Ectodermal cell (in vitro differentiated cells): ENCODE measurements at regions not wholly inside any gene's neighbourhood (a gene's known extent, or its start where the extent isn't known, plus 50 kb on each side); places are given as distances from the start of the nearest gene placed in this dataset.

Experiments
- H3K27ac ChIP-seq: 2 replicates; pipeline ENCODE4 v1.7.0; 2013; ENCODE audit warnings: mild to moderate bottlenecking, low read depth, low read length; ENCODE audit not compliant: insufficient read depth, poor library complexity, severe bottlenecking
- H3K27me3 ChIP-seq: 2 replicates; pipeline ENCODE4 v1.7.0; 2013; ENCODE audit warnings: mild to moderate bottlenecking, low read length; ENCODE audit not compliant: insufficient read depth, control insufficient read depth, poor library complexity, severe bottlenecking
- H3K36me3 ChIP-seq: one replicate; pipeline ENCODE4 v1.7.0; 2013; ENCODE audit warnings: low read length; ENCODE audit not compliant: control insufficient read depth, insufficient read depth
- H3K4me1 ChIP-seq: one replicate; pipeline ENCODE4 v1.7.0; 2013; ENCODE audit warnings: low read length; ENCODE audit not compliant: control insufficient read depth, insufficient read depth
- H3K4me3 ChIP-seq: 2 replicates; pipeline ENCODE4 v1.7.0; 2013; ENCODE audit warnings: low read depth, low read length, control low read depth; ENCODE audit not compliant: insufficient read depth
- H3K9me3 ChIP-seq: 2 replicates; pipeline ENCODE4 v1.7.0; 2013; ENCODE audit warnings: mild to moderate bottlenecking, low read length, moderate library complexity; ENCODE audit not compliant: control insufficient read depth
- WGBS, 2 experiments: methylation state at CpG; one replicate each; pipeline ENCODE4 v1.1.7; 2013; ENCODE audit warnings: missing lambda C conversion rate in 2 of 2; 5-methylcytosine and 5-hydroxymethylcytosine counted together

DNA sequence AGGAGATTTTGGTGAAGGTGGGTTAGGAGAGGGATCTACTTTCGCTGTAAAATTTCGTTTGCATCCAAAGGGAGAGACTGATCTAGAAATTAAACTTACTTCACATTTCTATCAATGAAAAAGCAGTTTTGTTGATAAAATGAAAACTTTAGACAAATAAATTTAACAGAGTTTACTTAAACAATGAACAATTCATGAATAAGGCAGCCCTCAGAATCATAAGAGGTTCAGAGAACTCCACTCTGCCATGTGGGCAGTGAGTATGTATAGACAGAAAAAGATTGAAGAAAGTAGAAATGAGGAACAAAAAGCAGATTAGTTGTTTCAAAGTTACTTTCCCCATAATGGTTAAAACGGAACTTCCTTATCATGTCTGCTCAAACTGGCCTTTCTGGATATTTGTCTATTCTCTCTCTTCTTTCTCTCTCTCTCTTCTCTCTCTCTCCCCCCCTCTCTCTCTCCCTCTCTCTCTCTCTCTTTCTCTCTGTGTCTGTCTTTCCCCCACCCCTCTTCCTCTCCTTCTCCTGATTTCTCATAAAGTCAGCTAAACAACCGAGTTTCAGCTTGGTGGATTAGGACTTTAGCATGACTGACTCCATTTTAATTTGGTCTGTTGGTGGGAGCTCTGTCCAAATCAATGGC, 248.9 kb downstream of the TJP1 start:
- Histone ChIP-seq H3K27ac (no peak overlapping the region), H3K36me3 (no peaks in the 10 kb centered on the region), H3K4me1 (no peaks in the 10 kb centered on the region), H3K4me3 (no peak overlapping the region), H3K27me3 (peaks cover 47% of the 10 kb centered on the region), H3K9me3 (no peaks in the 10 kb centered on the region)
- 90% methylated on average over 1 to 2 of the region's 4 CpGs for WGBS, 2 experiments

DNA sequence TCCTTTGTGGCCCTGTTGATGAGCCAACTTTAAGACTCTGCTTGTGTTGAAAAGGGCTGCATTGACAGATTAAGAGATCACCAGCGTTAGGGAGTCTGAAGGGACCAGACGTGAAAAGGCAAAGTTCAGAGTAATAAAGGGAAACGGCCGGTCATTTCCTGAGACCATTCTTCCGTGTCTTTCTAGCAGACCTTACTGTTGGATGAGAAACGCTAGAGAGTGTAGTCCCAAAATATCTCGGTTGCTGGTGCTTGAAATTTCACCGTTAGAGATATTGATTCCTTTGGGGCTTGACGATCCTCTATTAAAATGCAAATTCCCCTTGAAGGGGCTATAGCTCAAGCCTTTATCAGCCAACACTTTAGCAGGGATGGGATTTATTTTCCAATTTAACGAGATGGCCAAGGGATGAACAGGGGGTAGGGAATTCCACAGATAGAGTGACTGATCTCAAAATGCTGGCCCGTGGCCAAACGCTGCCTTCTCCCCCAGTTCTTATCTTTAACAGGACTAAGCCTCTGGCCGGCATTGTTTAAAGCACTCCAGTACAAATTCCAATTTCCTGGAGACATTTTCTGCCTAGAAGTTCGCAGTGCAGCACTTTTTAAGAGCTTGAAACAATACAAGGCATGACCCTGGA, 250.4 kb downstream of the TJP1 start:
- H3K4me3 ChIP-seq, result peak overlapping the region; percentile 51
- H3K27me3 ChIP-seq, result peaks cover 47% of the 10 kb centered on the region
- no peaks in the 10 kb centered on the region for H3K9me3 ChIP-seq
- H3K36me3 ChIP-seq, result no peaks in the 10 kb centered on the region
- H3K27ac ChIP-seq, result no peak overlapping the region
- WGBS, 2 experiments, result 7 to 9% methylated on average over 14 of the region's 14 CpGs
- no peaks in the 10 kb centered on the region for H3K4me1 ChIP-seq

DNA sequence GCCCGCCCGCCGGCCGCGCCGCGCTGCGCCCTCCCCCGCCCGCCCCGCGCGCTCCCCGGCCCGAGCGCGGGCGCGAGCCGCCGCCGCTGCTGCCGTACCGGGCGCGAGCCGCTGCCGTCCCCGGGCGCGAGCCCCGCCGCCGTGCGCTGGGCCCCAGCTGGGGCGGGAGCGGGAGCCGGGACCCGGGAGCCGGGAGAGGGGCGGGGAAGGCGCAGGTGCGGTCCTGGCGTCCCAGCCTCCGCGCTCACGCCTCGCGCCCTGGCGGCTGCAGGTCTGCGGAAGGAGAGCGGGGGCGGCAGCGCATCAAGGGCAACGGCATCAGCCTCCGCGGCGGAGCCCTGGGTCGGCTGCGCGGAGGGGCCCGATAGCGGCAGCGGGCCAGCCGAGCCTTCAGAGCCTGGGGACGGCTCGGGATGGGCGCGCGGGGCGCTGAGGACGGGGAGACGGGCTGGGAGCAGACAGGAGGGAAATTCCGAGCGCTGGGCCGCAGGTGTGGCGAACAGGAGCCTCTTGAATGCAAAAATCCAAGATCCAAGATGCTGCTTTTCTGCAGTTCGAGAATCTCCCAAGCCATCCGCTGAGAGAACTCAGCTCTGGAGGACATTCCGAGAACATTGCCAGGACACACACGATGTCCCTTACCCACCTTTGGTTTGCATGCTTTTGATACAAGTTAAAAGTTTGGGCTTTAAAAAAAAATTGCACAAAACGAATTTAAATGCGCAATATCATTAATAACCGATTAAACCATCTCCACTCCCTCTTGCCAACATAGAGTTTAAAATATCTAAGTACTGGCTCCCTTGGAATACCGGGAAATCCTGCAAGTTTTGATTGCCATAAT, 251.1 kb downstream of the TJP1 start:
- Histone ChIP-seq H3K4me3 (peak overlapping the region; percentile 51), H3K27ac (no peak overlapping the region), H3K27me3 (peaks cover 47% of the 10 kb centered on the region), H3K4me1 (no peaks in the 10 kb centered on the region), H3K36me3 (no peaks in the 10 kb centered on the region), H3K9me3 (no peaks in the 10 kb centered on the region)
- 1% methylated on average over 85 of the region's 85 CpGs for WGBS, 2 experiments

DNA sequence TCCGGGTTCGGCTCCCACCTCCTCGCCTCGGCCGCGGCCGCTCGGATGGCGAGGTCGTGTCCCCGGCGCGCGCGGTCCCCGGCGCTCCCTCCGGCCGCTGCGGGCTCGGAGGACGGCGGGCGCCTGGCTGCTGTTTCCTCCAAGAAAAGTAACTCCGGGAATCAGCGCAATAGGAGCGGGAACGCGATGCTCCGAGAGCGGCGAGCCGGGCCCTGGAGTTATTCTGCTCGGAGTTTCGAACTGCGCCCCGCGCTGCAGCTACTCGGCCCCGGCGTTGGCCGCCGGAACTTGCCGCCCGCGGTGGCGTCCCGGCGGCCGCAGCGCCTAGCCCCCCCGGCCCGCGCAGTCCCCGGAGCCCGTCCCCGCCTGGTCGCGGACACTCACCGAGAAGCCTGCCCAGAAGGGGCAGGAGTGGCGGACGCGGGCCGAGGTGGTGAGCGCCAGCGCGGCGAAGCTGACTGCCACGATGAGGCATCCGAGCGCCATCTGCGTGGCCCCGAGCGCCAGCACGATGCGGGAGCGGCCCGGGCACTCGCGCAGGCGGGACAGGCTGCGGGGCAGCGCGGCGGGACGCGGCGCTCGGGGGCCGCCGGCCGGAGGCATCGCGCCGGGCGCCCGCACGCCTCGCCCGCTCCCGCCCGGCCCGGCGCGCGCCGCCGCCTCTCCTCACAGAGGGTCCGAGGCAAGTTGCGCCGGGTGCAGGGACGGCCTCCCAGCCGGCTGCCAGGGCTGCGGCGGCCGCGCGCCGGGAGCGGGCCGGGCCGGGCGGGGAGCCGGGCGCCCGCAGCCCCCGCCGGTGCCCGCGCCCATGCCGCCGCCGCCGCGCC, 251.9 kb downstream of the TJP1 start:
- no peaks in the 10 kb centered on the region for H3K9me3 ChIP-seq

DNA sequence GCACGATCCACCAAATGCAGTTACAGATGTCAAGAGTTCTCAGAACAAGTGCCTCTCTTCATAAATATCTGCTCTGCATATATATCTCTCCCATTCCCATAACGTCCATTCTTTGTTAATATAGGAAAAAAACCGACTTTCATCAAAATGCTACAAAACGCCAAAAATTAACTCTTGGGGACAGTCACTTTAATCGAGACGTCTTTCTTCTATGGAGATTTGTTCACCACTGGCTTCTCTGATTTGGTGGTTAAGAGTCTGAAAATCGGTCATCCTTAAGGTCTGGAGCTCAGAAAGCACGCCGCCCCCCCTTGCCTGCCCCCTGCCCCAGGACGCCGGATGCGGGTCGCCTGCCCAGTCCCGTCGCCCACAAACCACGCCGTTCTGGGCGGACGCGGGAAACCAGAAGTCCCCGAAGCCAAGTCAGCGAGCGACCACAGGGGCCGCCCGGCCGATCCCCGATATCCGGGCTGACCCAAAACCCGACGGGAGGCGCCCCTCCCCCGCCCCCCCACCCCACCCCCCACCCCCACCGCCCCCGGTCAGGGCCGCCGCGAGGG, 252.7 kb downstream of the TJP1 start:
- no peaks in the 10 kb centered on the region for H3K9me3 ChIP-seq
- H3K4me3 ChIP-seq, result no peak overlapping the region
- WGBS, 2 experiments, result 5 to 6% methylated on average over 29 of the region's 37 CpGs

More for the DNA sequence above, 251.9 kb downstream of the TJP1 start:
- H3K27me3 ChIP-seq, result peaks cover 47% of the 10 kb centered on the region
- WGBS, 2 experiments, result 0% methylated on average over 135 of the region's 135 CpGs
- no peaks in the 10 kb centered on the region for H3K4me1 ChIP-seq
- H3K36me3 ChIP-seq, result no peaks in the 10 kb centered on the region
- no peak overlapping the region for H3K27ac ChIP-seq
- peak overlapping the region; percentile 51 for H3K4me3 ChIP-seq

DNA sequence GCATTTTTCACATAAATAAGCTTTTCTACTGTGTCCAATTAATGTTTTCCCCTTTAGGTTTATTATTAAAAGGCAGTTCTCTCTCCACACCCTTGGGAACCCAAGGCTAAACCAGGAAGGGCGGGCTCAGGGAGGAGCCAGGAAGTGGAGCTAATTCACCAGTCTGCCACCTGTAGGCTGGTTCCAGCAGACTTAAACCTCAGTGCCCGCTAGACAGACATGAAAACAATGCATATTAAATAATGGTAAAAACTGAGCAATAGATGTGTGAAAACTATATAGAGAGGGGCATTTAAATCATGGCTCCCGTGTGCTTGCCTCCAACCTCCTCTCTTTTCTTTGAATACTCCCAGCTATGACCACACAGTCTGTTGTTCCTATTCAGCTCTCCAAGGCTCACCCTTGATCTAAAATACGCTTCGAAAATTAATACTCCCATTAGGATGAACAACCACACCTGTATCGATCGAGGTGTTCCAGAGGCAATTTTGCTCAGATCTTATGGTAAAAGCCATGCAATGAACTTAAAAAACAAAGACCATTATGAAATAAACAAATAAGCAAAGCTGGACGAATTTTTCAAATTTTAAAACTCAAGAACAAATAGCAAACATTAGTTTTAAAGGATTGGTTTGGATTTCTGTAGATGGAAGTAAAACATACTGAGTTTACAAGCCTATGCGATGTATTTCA, 253.3 kb downstream of the TJP1 start:
- WGBS, 2 experiments, result 49 to 51% methylated on average over 8 to 9 of the region's 9 CpGs
- Histone ChIP-seq H3K27ac (no peak overlapping the region), H3K9me3 (no peaks in the 10 kb centered on the region), H3K4me1 (no peaks in the 10 kb centered on the region), H3K36me3 (no peaks in the 10 kb centered on the region), H3K4me3 (no peak overlapping the region), H3K27me3 (peaks cover 47% of the 10 kb centered on the region)

More for the DNA sequence above, 252.7 kb downstream of the TJP1 start:
- H3K27ac ChIP-seq, result no peak overlapping the region
- peaks cover 47% of the 10 kb centered on the region for H3K27me3 ChIP-seq
- H3K36me3 ChIP-seq, result no peaks in the 10 kb centered on the region
- no peaks in the 10 kb centered on the region for H3K4me1 ChIP-seq

DNA sequence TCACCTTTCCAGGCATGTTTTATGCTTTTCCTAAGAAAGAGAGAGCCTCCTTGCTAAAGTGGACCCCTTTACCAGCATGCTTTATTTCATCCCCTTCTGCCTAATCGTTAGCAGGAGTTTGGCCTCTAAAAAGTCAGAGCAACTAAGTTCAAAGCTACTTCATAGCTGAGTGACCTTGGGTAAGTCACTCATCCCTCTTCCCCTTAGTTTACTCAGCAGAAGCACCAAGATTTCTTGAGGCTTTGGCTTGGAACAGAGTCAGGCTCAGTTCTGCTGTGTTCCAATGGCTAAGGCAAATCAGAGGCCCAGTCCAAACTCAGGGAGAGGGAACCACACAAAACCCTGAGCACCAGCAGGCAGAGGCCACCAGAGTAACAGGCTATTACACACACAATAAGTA, 254.9 kb downstream of the TJP1 start:
- Histone ChIP-seq H3K36me3 (no peaks in the 10 kb centered on the region), H3K9me3 (no peaks in the 10 kb centered on the region), H3K4me1 (no peaks in the 10 kb centered on the region), H3K27ac (no peak overlapping the region), H3K27me3 (peaks cover 31% of the 10 kb centered on the region), H3K4me3 (no peak overlapping the region)
- 82 to 94% methylated on average over 1 of the region's 1 CpG for WGBS, 2 experiments

DNA sequence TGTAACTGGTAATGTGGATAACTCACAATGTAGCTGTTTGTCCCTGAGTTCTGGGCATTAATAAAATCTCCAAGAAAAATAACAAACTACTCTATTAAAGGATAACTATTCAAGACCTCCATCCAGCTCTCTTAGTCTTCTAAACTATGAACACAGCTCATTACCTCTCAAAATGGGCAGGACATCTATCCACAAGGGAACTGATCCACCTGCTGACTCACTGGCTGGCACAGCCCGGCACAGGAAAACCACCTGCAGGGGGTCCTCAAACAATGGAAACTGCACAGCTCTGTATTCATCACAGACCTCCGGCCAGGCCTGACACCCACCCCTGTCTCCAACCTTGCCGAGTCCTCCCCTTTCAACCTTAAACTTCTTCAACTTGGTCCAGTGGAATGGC, 255.4 kb downstream of the TJP1 start:
- Histone ChIP-seq H3K27me3 (peaks cover 27% of the 10 kb centered on the region), H3K9me3 (no peaks in the 10 kb centered on the region), H3K4me3 (no peak overlapping the region), H3K27ac (no peak overlapping the region), H3K4me1 (no peaks in the 10 kb centered on the region), H3K36me3 (no peaks in the 10 kb centered on the region)
- WGBS, 2 experiments, result 45 to 52% methylated on average over 3 of the region's 3 CpGs

DNA sequence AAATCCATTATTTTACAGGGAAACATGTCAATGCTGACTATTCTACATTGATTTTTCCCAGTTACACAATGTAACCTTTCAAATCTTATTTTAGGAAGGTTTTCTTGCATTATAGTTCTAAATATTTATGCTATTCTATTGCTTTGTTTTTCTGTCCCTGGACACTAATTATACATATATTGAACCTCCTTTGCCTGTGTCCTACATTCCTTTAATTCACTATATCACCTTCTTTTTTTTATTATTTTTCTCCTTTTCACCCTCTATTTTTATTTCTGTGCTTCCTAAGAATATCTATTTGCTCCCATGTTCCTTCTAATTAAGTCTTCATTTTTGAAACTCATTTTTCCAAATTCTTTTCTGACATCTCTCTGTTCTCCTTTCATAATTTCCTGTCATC, 259.2 kb downstream of the TJP1 start:
- no peak overlapping the region for H3K27ac ChIP-seq
- no peaks in the 10 kb centered on the region for H3K9me3 ChIP-seq
- H3K36me3 ChIP-seq, result no peaks in the 10 kb centered on the region
- H3K27me3 ChIP-seq, result no peaks in the 10 kb centered on the region
- no peak overlapping the region for H3K4me3 ChIP-seq
- no peaks in the 10 kb centered on the region for H3K4me1 ChIP-seq
